Renal cortex interstitium (tissue), 11 donors: ENCODE measurements at regions not wholly inside any gene's neighbourhood (a gene's known extent, or its start where the extent isn't known, plus 50 kb on each side); places are given as distances from the start of the nearest gene placed in this dataset.
A peak's percentile ranks its signal among the peaks of the same experiment; 100 is the strongest.

Source experiments
- DNase-seq, 11 donors: peaks; one replicate each; pipeline ENCODE4 v3.0.0-alpha.2; 2013; ENCODE audit warnings: low read depth in 9 of 11, low spot score in 4 of 11; ENCODE audit errors: extremely low read depth in 1 of 11

- no peak for DNase-seq
Observed at GRCh38 chr1:193726722-193727121, 540.3 kb upstream of the B3GALT2 start.

DNA sequence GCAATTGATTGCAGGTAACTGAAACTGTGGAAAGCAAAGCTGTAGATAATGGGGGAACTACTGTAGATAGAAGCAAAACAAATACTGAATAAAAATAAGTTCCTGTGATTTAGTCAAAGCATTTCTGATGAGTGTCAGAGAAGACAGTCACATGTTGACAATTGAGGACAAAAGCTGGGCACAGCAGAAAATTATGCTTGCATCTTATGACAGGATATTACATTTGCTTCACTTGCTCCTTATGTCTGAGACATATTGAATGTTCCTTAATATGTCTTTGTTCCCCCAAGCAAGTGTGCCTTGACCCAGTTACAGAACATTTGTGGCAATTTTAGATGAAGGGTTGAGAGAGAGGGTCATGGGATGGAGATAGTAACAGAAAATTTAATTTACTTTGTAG lies 526.0 kb upstream of the B3GALT2 start:
- no peak for DNase-seq

DNA sequence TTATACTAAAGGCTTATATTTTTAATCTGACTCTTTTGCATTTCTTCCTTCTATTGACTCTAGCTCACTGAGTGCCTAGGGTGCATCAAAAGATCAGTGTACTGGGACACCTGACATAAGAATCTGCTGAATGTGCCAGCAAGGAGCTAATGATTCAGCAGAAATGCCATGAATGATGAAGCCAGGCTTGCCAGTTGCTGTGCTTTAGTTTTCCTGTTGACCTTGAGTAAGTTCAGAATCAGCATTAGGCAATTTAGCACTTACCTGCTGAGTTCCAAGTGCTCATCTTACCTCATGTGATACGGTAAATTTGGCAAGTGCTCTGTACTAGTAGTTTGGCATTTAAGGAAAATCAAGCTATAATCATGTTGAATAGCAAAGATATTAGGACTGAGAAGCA lies 523.2 kb upstream of the B3GALT2 start:
- no peak for DNase-seq

DNA sequence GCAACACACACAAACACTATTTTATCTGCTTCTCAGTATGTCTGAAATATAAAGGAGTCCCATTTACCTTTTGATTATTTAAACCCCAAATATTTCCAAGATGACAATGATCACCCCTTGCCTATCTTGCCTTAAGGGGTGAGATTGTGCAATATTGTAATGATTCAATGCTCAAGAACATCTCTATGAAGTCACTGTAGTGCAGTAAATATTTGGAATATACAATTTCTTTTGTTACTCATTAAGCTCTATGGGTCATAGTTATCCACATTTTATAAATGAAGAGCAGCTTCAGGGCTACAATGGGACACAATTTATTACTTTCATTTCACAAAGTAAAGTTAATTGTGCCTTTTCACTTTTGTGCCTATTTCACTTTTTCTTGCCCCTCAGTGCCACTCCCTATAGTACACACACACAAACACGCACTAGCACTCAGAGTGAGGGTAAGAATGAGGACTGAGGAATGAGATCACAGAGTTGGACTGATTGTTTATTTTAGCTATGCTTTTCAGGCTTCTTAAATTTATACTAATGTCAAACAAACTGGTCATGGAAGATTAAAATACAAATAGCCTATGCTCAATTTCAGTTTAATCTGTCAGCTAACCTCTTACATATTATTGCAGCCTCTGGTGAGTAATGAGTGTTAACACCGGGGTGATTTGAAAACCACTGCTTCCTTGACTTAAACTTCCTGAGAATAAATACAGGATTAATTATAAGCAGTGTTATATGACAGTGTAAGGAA lies 521.0 kb upstream of the B3GALT2 start:
- DNase-seq, result peak in 6 of 11 donors; percentile 4 to 44 (median 16)

GRCh38 chr1:193706766-193707165 lies 520.4 kb upstream of the B3GALT2 start:
- no peak for DNase-seq

DNA sequence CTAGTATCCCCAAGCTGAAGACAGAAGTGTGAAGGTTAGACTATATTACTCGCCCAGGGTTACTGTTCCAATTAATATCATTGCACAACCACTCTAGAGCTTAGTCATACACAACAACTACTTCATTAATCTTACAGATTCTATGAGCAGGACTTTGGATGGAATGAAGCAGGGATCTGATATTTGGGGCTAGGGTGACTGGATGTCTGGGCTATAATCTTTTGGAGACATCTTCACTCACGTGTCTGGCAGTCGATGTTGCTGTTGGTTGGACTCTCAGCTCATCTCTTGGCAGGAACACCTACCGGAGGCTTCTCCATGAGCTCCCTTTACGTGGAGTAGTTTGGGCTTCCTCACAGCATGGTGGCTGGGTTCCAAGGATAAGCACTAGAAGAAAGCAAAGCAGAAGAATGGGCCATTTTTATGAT lies 519.2 kb upstream of the B3GALT2 start:
- DNase-seq, result no peak

GRCh38 chr1:193703655-193704054 lies 517.2 kb upstream of the B3GALT2 start:
- no peak for DNase-seq

DNA sequence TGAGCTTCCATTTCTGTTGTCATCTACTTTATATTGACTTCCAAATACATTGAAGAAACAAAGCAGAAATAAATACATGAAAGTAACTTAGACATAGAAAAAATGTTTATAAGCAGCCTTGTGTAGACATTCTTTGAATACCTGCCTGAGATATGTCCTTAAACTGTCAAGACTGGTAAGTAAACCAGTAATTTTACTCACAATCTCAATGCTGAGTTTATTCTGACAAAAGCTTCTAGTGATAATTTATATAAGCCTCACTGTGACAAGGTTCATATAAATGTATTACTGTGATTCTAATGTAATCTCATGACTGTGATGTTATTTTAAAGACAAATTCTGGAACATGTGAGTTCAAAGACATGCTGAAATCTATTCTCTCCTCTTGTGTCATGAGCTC lies 516.7 kb upstream of the B3GALT2 start:
- no peak for DNase-seq

DNA sequence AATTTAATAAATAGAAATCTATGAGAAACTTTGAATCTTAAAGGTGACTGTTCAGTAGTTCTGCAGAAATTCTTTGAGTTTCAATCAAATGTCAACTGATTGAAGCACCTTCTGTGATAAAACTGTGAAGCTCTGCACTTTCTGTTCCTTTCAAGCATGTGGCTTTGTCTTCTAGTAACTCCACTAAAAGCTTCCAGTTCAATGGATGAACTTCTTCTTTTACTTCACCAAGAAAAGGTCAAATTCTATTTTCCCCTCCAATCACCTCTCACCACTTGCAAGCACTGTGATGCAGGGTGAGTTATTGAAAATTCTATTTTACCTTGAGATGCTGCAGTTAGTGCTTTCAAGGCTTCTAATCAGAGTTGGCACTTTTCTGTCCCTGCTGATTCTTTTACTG lies 515.3 kb upstream of the B3GALT2 start:
- no peak for DNase-seq

DNA sequence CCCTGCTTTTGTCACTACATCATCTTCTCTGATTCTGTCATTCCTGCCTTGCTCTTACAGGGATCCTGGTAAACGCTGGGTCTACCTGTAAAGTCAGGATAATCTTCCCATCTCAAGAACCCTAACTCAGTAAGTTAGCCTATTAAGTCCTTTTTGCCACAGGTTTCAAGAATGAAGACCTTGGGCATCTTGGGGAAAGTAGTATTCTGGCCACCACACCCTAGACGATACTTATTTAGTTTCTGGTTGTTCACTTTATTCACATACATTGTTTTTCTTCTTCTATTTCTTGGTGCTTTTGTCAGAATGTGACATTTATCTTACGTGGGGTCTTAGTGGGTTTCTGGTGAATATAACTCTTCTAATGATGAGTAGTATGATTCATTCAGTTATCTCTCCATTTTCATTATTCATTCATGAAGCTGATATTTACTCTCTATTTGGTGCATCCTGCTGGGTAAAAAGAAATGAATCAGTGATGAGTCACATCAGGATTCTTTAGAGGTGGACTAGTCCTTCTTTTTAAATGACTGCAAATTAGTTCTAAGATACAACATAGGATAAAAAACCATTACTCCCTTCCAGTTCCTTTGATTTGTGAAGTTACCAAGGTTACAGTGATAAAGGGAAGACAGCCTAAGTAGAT lies 514.4 kb upstream of the B3GALT2 start:
- DNase-seq, result no peak

DNA sequence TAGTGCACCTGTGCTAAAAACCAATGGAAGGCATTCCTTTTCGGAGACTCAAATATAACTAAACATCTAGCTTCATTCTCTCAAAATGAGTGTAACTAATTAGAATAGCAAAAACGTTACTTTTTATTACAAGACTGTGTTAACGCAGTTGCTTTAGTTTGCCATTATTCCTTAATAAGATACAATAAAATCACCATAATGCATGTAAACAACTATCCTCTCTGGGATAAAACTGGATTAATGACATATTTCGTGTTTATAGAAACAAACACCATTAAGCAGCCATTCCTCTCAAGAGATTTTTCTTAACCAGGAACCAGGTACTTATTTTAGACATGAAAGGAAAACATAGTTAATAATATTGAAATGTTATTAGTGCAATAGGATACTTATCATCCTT lies 512.8 kb upstream of the B3GALT2 start:
- DNase-seq, result no peak

GRCh38 chr1:193697776-193698175 lies 511.4 kb upstream of the B3GALT2 start:
- no peak for DNase-seq

GRCh38 chr1:193697115-193697762 lies 510.8 kb upstream of the B3GALT2 start:
- no peak for DNase-seq

DNA sequence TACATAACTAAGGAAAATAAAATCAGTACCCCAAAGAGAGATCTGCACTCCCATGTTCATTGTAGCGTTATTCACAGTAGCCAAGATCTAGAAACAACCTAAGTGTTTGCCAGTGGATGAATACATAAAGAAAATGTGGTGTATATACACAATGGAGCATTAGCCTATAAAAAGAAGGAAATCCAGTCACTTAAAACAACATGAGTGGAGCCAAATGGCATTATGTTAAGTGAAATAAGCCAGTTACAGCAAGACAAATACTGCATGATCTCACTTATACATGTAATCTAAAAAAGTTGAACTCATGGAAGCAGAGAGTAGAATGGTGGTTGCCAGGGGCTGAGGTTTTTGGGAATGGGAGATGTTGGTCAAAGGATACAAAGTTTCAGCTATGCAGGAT lies 508.3 kb upstream of the B3GALT2 start:
- no peak for DNase-seq

DNA sequence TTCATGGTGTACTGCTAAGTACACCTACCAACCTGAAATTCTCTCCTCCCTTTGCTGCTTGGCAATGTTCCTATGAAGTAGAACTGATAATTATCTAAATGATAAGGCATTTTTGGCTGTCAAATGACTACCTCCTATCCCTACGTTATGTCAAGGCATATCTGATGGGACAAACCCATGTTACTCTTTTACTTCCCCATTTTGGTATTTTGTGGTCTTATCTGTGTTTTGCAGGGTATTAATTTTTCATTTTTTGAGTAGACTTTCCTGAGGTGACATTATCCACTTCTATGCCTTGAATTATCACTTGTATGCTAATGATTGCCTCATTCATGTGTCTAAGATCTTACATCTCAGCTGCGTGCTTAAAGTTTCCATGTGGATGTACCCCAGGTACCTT lies 499.6 kb upstream of the B3GALT2 start:
- DNase-seq, result no peak

DNA sequence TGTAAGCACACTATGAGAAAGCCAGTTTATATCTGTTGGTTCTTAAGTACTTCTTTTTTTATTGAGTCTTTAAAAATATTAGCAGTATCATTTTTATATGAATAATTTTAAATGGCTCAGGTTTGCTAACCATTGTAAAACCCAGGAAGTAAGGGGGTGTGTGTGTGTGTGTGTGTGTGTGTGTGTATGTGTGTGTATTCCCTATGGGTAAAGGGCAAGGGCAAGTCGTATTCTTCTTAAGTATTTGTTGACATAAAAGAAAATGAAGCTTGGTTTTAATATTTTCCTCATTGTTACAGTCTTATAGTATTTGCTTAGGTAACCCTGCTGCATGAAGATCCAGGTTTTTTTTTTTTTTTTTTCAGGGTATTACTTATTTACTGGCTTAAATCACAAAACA lies 495.0 kb upstream of the B3GALT2 start:
- no peak for DNase-seq

DNA sequence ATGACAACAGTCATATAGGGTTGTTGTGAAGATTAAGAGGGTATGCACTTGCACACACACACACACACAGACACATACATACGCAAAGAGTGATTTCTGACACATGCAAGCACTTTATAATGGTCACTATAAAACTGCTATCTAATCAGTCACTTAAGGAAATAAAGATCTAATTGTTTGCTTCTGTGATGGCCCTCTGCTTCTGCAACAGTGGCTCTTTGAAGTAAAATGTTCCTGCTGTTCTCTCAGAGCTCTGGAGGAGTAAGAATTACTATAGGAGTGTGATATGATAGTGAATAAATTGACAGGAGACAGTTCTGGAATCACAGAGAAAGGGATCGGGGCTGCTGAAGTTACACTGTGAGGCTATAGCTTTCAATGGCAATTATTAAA lies 494.5 kb upstream of the B3GALT2 start:
- no peak for DNase-seq

DNA sequence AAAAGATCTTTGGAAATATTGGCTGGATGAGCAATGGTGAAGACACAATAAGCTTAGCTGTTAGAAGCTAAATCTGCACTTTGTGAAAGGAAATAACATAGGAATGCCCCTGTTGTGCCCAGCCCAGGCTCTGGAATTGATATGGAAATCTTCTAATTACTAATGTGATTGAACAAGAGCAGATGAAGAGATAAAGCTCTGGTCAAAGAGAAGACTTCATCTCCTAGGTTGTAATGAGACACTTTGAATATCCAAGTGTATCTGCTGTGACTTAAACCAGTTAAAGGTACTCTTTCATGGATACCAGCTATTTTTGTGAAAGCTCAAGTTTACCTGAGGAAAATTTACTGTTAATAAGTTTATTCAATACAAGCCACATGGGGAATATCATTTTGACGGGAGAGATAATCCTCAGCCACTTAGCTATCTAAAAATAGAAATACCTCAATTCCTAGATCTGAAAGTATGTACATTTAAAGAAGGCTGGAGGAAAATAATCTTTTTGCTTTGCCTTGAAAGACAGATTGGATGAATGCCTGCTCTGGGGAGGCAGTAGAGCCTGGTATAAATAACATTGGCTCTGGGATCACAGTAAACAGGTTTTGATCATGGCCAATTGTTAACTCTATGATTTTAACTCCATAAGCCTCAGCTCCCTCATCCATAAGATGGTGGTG lies 494.0 kb upstream of the B3GALT2 start:
- no peak for DNase-seq

DNA sequence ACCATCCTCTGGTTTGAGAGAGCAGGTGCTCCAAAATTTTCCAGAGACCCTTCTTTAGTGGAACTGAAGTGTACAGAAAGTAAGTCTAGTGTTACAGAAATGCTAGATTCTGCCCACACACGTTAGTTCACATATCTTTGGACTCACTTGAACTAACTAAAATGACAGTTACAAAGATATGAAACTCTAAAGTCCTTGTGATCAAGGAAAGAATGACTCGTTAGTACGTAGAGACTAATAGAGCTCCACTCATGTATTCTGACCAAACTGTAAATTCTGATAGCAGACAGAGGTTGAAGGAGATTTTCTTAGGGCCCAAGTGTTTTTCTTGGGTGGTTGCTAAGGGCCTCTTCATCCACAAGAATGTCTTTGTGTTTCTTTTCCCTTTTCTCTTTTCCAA lies 491.5 kb upstream of the B3GALT2 start:
- DNase-seq, result no peak

GRCh38 chr1:193676996-193677549 lies 490.7 kb upstream of the B3GALT2 start:
- no peak for DNase-seq
